Tibial nerve (tissue), 4 donors: ENCODE measurements at regions not wholly inside any gene's neighbourhood (a gene's known extent, or its start where the extent isn't known, plus 50 kb on each side); places are given as distances from the start of the nearest gene placed in this dataset.

Source experiments
- EP300 ChIP-seq, 2 donors: sonication (generic); formaldehyde crosslinking; IDR thresholded peaks; one replicate each; pipeline ENCODE4 v1.6.1; 2017; ENCODE audit warnings: antibody characterized with exemption in 2 of 2, mild to moderate bottlenecking in 1 of 2
- POLR2A ChIP-seq, 2 donors: fragments of 450-650 bp; IDR thresholded peaks; one replicate each; pipeline ENCODE4 v1.6.1; 2017; ENCODE audit warnings: antibody characterized with exemption in 2 of 2, mild to moderate bottlenecking in 2 of 2, moderate library complexity in 2 of 2
- TF ChIP-seq, protein P1 (sequence below), 5 experiments: fragments of 200-600 bp in 3 of 5; fragments of 450-650 bp in 2 of 5; sonication (generic) in 3 of 5; IDR thresholded peaks; one replicate each; pipeline ENCODE4 v1.5.1; 2016 to 2019; ENCODE audit warnings: antibody characterized with exemption in 5 of 5, mild to moderate bottlenecking in 3 of 5, moderate library complexity in 2 of 5

DNA sequence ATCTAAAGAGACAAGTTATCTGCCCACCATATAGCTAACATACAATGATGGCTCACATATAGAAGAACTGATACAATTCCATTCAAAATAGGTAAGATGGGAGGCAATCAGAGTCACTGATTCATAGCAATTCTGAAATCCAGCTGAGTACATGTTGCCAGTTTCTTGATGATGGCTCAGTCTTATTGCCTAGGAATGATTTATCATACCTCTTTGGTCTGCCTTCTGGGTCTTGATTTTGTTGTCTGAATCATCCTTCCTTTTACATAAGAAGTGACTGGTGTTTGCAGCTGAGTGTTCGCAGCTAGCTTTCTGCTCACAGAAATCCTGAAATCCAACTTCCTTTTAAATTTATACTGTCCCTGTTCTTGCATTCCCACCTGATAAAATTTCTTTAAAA lies 463.2 kb upstream of the MGAT4C start:
- TF ChIP-seq, protein P1, sequence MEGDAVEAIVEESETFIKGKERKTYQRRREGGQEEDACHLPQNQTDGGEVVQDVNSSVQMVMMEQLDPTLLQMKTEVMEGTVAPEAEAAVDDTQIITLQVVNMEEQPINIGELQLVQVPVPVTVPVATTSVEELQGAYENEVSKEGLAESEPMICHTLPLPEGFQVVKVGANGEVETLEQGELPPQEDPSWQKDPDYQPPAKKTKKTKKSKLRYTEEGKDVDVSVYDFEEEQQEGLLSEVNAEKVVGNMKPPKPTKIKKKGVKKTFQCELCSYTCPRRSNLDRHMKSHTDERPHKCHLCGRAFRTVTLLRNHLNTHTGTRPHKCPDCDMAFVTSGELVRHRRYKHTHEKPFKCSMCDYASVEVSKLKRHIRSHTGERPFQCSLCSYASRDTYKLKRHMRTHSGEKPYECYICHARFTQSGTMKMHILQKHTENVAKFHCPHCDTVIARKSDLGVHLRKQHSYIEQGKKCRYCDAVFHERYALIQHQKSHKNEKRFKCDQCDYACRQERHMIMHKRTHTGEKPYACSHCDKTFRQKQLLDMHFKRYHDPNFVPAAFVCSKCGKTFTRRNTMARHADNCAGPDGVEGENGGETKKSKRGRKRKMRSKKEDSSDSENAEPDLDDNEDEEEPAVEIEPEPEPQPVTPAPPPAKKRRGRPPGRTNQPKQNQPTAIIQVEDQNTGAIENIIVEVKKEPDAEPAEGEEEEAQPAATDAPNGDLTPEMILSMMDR (IDR thresholded peaks at IDR 0.05) = no peak
- TF ChIP-seq POLR2A (IDR thresholded peaks at IDR 0.05) (no peak), EP300 (IDR thresholded peaks at IDR 0.05) (no peak)
